Immature natural killer cell (primary cell): ENCODE measurements at regions not wholly inside any gene's neighbourhood (a gene's known extent, or its start where the extent isn't known, plus 50 kb on each side); places are given as distances from the start of the nearest gene placed in this dataset.

Experiments used
- DNase-seq, 3 donors: peaks; one replicate each; pipeline ENCODE4 v3.0.0; 2022; ENCODE audit warnings: mixed read lengths in 1 of 3
- H3K27ac Mint-ChIP-seq, 6 donors: one replicate each; pipeline ENCODE4 v1.8.0; 2020; ENCODE audit warnings: mixed read lengths in 6 of 6, mild to moderate bottlenecking in 5 of 6, inconsistent platforms in 4 of 6, moderate library complexity in 3 of 6
- H3K27me3 Mint-ChIP-seq, 3 donors: one replicate each; pipeline ENCODE4 v1.8.0; 2020 to 2021; ENCODE audit warnings: low read depth in 3 of 3, mild to moderate bottlenecking in 3 of 3, mixed read lengths in 3 of 3, moderate library complexity in 3 of 3, inconsistent platforms in 1 of 3
- H3K36me3 Mint-ChIP-seq, 3 donors: one replicate each; pipeline ENCODE4 v1.8.0; 2020; ENCODE audit warnings: mixed read lengths in 3 of 3, inconsistent platforms in 2 of 3, mild to moderate bottlenecking in 2 of 3
- H3K4me1 Mint-ChIP-seq, 2 donors: one replicate each; pipeline ENCODE4 v1.8.0; 2020; ENCODE audit warnings: inconsistent platforms in 2 of 2, mild to moderate bottlenecking in 2 of 2, mixed read lengths in 2 of 2, moderate library complexity in 1 of 2
- H3K4me3 Mint-ChIP-seq, 5 donors: one replicate each; pipeline ENCODE4 v1.8.0; 2020; ENCODE audit warnings: mild to moderate bottlenecking in 5 of 5, mixed read lengths in 5 of 5, inconsistent platforms in 3 of 5, moderate library complexity in 3 of 5
- H3K9me3 Mint-ChIP-seq, 6 donors: one replicate each; pipeline ENCODE4 v1.8.0; 2020; ENCODE audit warnings: mild to moderate bottlenecking in 6 of 6, mixed read lengths in 6 of 6, inconsistent platforms in 4 of 6, moderate library complexity in 3 of 6

DNA sequence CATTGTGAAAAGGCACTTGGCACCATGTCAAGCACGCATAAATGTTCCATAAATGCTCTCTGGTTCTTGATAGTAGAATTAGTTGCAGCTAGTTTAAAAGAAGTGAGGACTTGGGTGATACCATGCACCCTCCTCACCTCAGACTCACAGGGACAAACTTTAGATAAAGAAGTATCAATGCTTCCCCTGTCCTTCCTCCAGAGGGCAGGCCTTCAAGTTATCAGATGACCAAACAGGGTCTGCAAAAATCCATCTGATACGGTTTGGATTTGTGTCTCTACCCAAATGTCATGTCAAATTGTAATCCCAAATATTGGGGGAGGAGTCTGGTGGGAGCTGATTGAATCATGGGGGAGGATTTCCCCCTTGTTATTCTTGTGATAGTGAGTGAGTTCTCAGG is 54.1 kb downstream of the C1QL2 start:
- H3K9me3 Mint-ChIP-seq: peaks cover 0 to 7% (median 4%) of the 10 kb centered on the region in 6 donors
- H3K36me3 Mint-ChIP-seq: no peaks in the 10 kb centered on the region
- no peak for DNase-seq
- no peak overlapping the region for H3K27ac Mint-ChIP-seq
- no peaks in the 10 kb centered on the region for H3K4me1 Mint-ChIP-seq
- peaks cover 1 to 8% (median 2%) of the 10 kb centered on the region in 3 donors for H3K27me3 Mint-ChIP-seq
- no peak overlapping the region for H3K4me3 Mint-ChIP-seq

DNA sequence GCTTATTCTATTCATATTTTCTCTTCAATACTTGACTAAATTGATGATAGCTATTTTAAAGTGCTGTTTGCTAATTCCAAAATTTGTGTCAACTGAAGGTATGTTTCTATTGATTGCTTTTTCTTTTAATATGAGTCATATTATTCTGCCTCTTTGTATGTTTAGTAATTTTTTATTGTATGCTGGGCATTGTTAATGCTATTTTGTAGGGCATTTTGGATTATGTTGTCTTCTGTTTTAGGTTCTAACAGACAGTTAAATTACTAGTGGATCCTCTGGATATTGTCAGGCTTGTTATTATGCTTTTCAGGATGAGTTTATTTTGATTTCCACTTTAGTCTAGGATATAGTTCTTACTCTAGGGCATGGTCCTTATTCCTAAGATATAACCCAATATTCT is 55.6 kb downstream of the C1QL2 start:
- Mint-ChIP-seq H3K27ac (no peak overlapping the region), H3K4me1 (no peaks in the 10 kb centered on the region), H3K4me3 (no peak overlapping the region), H3K36me3 (no peaks in the 10 kb centered on the region), H3K27me3 (peaks cover 0 to 8% (median 1%) of the 10 kb centered on the region in 3 donors), H3K9me3 (peaks cover 0 to 14% (median 6%) of the 10 kb centered on the region in 6 donors)
- no peak for DNase-seq

DNA sequence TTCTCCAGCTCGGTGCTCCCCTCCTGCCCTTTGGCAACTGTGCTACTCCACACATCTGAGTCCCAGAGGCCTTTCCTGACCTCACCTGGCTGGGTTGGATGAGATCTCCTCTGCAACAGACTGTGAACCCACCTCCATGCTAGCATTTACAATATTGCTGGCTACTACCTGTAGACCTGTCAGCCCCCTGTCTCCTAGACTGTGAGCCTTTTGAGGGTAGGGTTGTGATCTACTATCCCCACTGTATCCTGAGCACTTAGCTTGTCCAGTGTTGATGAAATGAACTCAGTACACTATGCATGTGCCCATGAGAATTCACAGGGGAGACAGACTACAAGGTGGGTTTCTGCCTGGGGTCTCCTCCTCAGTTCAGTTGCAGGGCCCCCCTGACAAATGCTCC is 70.1 kb downstream of the C1QL2 start:
- Mint-ChIP-seq H3K27me3 (peaks cover 1 to 7% (median 4%) of the 10 kb centered on the region in 3 donors), H3K4me1 (no peaks in the 10 kb centered on the region), H3K4me3 (no peak overlapping the region), H3K36me3 (no peaks in the 10 kb centered on the region), H3K9me3 (peaks cover 0 to 6% (median 0%) of the 10 kb centered on the region in 6 donors), H3K27ac (no peak overlapping the region)
- no peak for DNase-seq

DNA sequence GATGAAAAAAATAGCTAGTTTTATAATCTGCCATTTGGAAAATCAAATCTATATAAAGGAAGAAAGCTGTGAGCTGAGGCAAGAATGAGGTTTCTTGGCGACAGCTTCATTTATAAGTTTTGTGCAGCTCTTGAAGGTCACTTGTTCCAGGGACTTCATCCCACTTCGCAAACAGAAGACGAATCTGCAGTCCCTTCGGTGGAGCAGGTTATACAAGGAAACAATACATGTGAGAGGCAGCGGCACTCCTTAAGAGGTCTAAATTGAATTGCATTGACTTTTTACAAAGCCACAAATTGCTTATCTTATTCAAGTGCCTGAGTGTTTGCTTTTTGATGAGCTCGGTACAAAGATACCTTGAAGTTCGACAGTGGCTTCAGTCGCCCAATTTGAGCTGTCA is 72.2 kb downstream of the C1QL2 start:
- Mint-ChIP-seq H3K27me3 (peaks cover 3 to 11% (median 4%) of the 10 kb centered on the region in 3 donors), H3K4me1 (no peaks in the 10 kb centered on the region), H3K27ac (no peak overlapping the region), H3K9me3 (peaks cover 0 to 6% (median 0%) of the 10 kb centered on the region in 6 donors), H3K36me3 (no peaks in the 10 kb centered on the region), H3K4me3 (no peak overlapping the region)
- no peak for DNase-seq

DNA sequence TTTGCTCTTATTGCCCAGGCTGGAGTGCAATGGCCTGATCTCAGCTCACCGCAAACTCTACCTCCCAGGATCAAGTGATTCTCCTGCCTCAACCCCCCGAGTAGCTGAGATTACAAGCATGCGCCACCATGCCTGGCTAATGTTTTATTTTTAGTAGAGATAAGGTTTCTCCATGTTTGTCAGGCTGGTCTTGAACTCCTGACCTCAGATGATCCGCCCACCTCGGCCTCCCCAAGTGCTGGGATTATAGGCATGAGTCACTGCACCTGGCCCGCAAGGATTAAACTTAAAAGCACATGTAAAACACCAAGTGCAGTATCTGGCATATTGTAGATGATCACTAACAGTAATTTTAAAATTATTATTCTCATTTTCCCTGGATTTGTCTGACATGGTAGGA is 72.9 kb downstream of the C1QL2 start:
- Mint-ChIP-seq H3K27me3 (peaks cover 3 to 11% (median 4%) of the 10 kb centered on the region in 3 donors), H3K4me3 (no peak overlapping the region), H3K36me3 (no peaks in the 10 kb centered on the region), H3K4me1 (no peaks in the 10 kb centered on the region), H3K27ac (no peak overlapping the region), H3K9me3 (peaks cover 0 to 5% (median 0%) of the 10 kb centered on the region in 6 donors)
- DNase-seq: no peak

DNA sequence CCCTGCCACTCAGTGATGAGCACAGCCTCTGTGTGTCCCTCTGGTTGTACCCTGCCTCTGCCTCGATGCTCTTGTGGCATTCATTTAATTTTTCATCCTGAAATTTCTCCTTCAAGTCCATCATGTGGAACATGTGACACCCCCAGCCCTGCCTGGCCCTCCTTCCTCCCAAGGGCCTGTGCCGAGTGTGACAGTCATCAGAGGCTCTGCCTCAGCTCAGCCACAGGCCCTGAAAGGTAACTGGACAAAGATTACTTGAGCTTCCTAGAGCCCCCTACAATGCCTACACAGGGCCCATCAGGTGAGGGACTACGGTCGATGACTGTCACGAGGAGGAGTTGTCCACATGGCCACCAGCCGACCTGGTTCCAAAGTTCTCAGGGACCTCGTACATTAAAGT is 75.1 kb downstream of the C1QL2 start:
- H3K27ac Mint-ChIP-seq: no peak overlapping the region
- no peaks in the 10 kb centered on the region for H3K36me3 Mint-ChIP-seq
- H3K9me3 Mint-ChIP-seq: peaks cover 0 to 2% (median 0%) of the 10 kb centered on the region in 6 donors
- DNase-seq: no peak
- H3K4me3 Mint-ChIP-seq: no peak overlapping the region
- no peaks in the 10 kb centered on the region for H3K4me1 Mint-ChIP-seq
- peaks cover 0 to 11% (median 3%) of the 10 kb centered on the region in 3 donors for H3K27me3 Mint-ChIP-seq

DNA sequence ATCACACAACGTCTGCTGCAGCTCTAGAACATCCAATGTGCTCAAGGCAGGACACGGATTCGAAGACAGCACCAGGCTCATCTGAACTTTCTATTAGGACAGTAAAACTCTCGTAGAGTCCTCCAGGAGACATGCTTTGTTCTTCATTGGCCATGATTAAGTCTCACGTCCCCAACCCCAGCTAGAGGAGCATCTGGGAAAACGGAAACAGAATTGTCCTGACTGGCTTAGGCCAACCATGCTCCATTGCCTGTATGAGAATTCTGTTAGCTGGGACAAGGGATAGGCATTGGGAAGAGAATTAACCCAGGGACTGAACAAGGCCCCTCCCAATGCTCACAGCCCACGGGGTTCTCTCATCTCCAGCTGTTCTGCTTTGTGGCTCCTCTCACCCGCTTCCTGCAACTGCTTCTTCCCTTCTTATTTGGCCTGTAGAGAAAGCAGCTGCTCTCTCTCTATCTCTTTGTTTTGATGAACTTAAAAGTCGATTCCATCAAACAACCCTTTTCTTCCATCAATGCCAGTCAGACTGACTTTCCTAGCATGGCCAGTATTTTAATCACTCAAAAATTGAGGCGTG is 75.6 kb downstream of the C1QL2 start:
- no peak for DNase-seq
- Mint-ChIP-seq H3K4me1 (no peaks in the 10 kb centered on the region), H3K36me3 (no peaks in the 10 kb centered on the region), H3K27me3 (peaks cover 0 to 9% (median 3%) of the 10 kb centered on the region in 3 donors), H3K27ac (no peak overlapping the region), H3K4me3 (no peak overlapping the region), H3K9me3 (peaks cover 0 to 2% (median 0%) of the 10 kb centered on the region in 6 donors)

DNA sequence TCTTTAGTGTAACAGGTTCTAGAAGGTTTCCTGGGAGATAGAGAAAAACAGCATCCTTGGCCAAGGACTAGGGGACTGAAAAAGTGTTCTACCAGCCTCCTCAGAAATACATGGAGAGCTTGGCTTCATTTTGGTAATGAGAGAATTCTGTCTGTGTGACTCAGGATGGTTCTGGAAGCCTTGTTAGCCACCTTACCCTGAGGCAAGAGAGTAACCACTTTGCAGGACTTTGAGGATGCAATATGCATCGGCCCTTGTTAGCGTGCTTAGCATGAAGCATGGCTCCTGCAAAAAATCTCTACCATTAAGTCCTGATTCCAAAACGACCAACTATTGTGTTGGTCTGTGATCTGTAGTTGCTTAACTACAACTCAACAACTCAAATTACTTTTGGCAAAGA is 79.8 kb downstream of the C1QL2 start:
- H3K27me3 Mint-ChIP-seq: peaks cover 2 to 6% (median 5%) of the 10 kb centered on the region in 3 donors
- no peak overlapping the region for H3K27ac Mint-ChIP-seq
- no peak overlapping the region for H3K4me3 Mint-ChIP-seq
- no peaks in the 10 kb centered on the region for H3K4me1 Mint-ChIP-seq
- no peaks in the 10 kb centered on the region for H3K9me3 Mint-ChIP-seq
- no peaks in the 10 kb centered on the region for H3K36me3 Mint-ChIP-seq
- DNase-seq: no peak

DNA sequence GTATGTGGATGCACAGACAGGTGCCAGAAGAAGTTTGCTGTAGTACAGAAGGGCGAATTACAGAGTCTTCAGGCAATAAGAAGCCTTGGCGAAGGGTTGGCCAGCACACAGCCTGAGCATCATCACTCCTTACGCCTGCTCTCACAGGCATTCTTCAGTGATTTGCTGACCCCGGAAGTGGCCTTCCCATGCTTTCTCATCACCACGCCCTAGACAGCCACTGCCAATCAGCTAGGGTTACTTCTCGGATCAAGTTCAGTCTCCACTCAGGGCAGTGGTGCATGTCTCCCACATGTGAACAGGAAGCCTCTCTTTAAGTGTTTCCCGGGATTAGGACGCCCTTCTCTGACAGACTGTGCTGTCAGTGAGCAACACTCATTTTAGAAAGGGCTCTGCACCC is 81.8 kb downstream of the C1QL2 start:
- Mint-ChIP-seq H3K27ac (no peak overlapping the region), H3K27me3 (peaks cover 0 to 6% (median 0%) of the 10 kb centered on the region in 3 donors), H3K4me3 (no peak overlapping the region)

DNA sequence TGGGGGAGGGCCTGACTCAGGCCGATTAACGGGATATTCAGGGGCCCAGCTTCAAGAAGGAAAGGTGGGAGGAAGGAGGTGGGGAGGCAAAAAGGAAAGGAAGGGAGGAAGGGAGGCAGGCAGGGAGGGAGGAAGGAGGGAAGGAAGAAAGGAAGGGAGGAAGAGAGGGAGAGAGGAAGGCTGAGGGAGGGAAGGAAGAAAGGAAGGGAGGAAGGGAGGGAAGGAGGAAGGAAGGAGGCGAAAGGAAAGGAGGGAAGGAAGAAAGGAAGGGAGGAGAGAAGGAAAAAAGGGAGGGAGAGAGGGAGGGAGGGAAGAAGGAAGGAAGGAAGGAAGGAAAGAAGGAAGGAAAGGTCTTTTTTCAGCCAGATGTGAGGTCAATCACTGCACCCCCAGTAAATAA is 85.3 kb downstream of the C1QL2 start:
- no peak overlapping the region for H3K4me3 Mint-ChIP-seq
- H3K9me3 Mint-ChIP-seq: no peaks in the 10 kb centered on the region
- peaks cover 0 to 8% (median 0%) of the 10 kb centered on the region in 3 donors for H3K27me3 Mint-ChIP-seq
- H3K4me1 Mint-ChIP-seq: no peaks in the 10 kb centered on the region
- DNase-seq: no peak
- no peaks in the 10 kb centered on the region for H3K36me3 Mint-ChIP-seq
- no peak overlapping the region for H3K27ac Mint-ChIP-seq

More for the DNA sequence above, 81.8 kb downstream of the C1QL2 start:
- Mint-ChIP-seq H3K36me3 (no peaks in the 10 kb centered on the region), H3K9me3 (no peaks in the 10 kb centered on the region), H3K4me1 (no peaks in the 10 kb centered on the region)
- DNase-seq: no peak

DNA sequence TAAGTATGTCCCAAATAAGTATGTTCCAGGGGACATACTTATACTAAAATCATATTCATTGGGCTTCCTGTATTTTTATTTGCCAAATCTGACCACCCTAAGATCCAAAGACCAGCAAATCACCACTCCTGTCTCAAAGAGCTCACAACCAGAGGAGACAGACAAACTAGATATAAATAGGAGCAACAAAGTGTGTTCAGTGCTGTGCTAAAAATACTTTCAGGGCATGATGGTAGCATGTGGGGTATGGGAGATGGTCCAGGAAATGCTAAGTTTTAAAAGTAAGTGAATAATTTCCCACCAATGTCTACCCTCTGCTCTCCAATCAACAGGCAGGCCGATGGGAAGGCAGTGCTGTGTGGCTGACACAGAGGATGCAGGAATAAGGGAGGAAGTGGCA is 87.1 kb downstream of the C1QL2 start:
- no peaks in the 10 kb centered on the region for H3K9me3 Mint-ChIP-seq
- no peaks in the 10 kb centered on the region for H3K4me1 Mint-ChIP-seq
- peaks cover 0 to 5% (median 0%) of the 10 kb centered on the region in 3 donors for H3K27me3 Mint-ChIP-seq
- no peak overlapping the region for H3K4me3 Mint-ChIP-seq
- no peaks in the 10 kb centered on the region for H3K36me3 Mint-ChIP-seq
- DNase-seq: no peak
- H3K27ac Mint-ChIP-seq: no peak overlapping the region

DNA sequence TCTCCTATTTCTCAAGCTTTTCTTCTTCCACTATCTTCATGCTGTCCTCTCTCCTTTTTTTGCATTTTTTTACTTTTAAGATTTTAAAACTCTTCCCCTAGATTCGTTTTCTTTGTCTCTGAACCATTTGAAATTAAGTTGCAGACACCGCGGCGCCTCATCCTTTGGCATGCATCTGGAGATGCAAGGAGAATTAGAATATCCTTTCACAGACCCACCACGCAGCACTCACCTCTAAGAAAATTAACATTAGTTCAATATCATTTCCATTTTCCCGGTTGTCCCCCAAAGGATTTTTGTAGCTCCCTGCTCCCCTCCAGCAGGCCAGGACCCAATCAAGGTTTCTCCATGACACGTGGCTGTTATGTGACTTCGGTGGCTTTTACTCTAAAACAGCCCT is 88.8 kb downstream of the C1QL2 start:
- peaks cover 0 to 2% (median 0%) of the 10 kb centered on the region in 3 donors for H3K27me3 Mint-ChIP-seq
- no peak overlapping the region for H3K27ac Mint-ChIP-seq
- no peak for DNase-seq
- no peak overlapping the region for H3K4me3 Mint-ChIP-seq
- no peaks in the 10 kb centered on the region for H3K4me1 Mint-ChIP-seq
- H3K9me3 Mint-ChIP-seq: no peaks in the 10 kb centered on the region
- H3K36me3 Mint-ChIP-seq: no peaks in the 10 kb centered on the region

DNA sequence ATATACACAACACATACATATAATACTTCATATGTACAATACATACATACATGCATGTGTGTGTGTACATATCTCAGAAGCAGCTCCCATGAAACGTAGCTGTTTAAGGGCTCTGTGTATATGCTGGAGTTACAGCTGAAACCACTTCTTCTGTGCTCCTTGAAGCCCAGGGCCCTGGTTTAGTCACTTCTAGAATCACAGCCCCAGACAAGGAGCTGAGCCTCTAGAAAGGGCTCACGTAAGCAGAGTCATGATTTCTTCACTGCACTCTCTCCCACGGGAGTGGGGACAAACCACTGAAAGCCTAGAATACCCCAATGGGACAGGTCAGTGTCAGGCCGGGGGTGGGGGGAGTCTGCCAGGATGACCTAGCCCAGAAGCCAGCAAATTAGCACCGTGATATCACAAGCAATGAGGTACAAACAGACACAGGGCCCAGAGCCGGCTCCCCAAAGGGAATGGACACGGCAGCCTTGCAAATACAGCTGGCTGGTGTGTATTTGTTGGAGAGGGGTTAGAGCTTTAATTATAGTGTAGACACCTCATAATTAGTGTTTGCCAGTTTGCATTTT is 90.3 kb downstream of the C1QL2 start:
- Mint-ChIP-seq H3K27ac (no peak overlapping the region), H3K27me3 (peaks cover 0 to 2% (median 0%) of the 10 kb centered on the region in 3 donors), H3K9me3 (no peaks in the 10 kb centered on the region), H3K4me3 (no peak overlapping the region), H3K36me3 (no peaks in the 10 kb centered on the region), H3K4me1 (no peaks in the 10 kb centered on the region)
- no peak for DNase-seq

DNA sequence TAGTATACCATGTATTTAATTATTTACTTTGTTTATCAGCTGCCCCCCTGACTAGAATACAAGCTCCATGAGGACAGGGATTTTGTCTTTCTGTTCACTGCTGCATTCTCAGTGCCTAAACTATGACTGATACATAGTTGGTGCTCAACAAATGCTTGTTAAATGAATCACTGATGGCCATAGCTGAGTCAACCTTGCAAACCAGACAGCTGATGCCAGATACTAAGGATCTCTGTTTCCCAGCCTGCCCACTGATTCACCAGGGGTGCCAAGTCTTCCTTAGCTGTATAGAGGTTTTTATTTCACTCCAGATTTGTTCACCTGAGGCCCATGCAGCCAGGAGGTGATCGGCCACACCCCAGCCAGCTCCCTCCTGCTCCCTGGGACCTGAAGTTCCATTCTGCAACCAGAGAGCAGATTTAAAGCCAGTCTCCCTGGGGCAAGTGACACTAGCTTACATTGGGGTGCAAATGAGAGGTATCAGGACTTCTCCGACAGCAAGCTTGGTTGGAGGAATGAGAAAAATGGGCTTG is 92.2 kb downstream of the C1QL2 start:
- no peak overlapping the region for H3K4me3 Mint-ChIP-seq
- no peaks in the 10 kb centered on the region for H3K9me3 Mint-ChIP-seq
- H3K27me3 Mint-ChIP-seq: peaks cover 0 to 4% (median 0%) of the 10 kb centered on the region in 3 donors
- no peak for DNase-seq
- no peak overlapping the region for H3K27ac Mint-ChIP-seq
- no peaks in the 10 kb centered on the region for H3K36me3 Mint-ChIP-seq
- no peaks in the 10 kb centered on the region for H3K4me1 Mint-ChIP-seq

DNA sequence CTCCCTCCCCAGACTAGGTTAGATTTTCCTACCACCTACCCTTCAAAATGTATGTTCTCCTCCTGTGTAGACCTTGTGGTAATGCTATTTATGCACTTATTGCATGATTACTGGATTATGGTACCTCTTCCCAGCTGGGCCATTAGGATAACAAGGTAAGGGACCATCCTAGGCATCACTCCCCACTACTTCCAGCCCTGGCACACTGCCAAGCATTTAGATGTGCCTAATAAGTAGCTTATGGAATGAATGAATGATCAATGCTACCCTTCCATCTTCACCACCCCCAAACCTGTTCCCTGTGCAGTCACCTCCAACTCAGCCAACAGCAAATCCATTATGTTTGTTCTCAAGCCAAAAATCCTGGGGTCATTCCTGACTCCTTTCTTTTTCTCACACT is 93.4 kb downstream of the C1QL2 start:
- Mint-ChIP-seq H3K4me3 (no peak overlapping the region), H3K4me1 (no peaks in the 10 kb centered on the region), H3K36me3 (no peaks in the 10 kb centered on the region), H3K27ac (no peak overlapping the region), H3K27me3 (peaks cover 0 to 4% (median 1%) of the 10 kb centered on the region in 3 donors), H3K9me3 (no peaks in the 10 kb centered on the region)
- DNase-seq: no peak
